K562 (cell line): ENCODE measurements at regions not wholly inside any gene's neighbourhood (a gene's known extent, or its start where the extent isn't known, plus 50 kb on each side); places are given as distances from the start of the nearest gene placed in this dataset.

Experiments used
- ARID1B ChIP-seq: fragments of 450-650 bp; IDR thresholded peaks from 2 replicates; pipeline ENCODE4 v1.6.1; 2016; ENCODE audit warnings: antibody characterized with exemption, mild to moderate bottlenecking, inconsistent platforms
- EHMT2 ChIP-seq: fragments of 450-650 bp; IDR thresholded peaks from 2 replicates; pipeline ENCODE4 v1.6.1; 2018; ENCODE audit warnings: antibody characterized with exemption
- FOXP1 ChIP-seq: sonication (generic); formaldehyde crosslinking; IDR thresholded peaks from 2 replicates; pipeline ENCODE4 v1.8.0; 2022; ENCODE audit warnings: mild to moderate bottlenecking, missing genetic modification reagents
- HCFC1 ChIP-seq: IDR thresholded peaks from 2 replicates; pipeline ENCODE4 v1.6.1; 2012; ENCODE audit warnings: low read depth, low read length, improper control_type of control experiment
- HDAC1 ChIP-seq, 2 experiments: fragments of 450-650 bp; IDR thresholded peaks; 2 replicates each; pipeline ENCODE4 v1.6.1; 2016 to 2017; ENCODE audit warnings: inconsistent platforms in 1 of 2, mild to moderate bottlenecking in 1 of 2, moderate library complexity in 1 of 2
- LCOR ChIP-seq: sonication (generic); formaldehyde crosslinking; IDR thresholded peaks from 2 replicates; pipeline ENCODE4 v1.8.0; 2022; ENCODE audit warnings: mild to moderate bottlenecking, missing genetic modification reagents
- LEF1 ChIP-seq: fragments of 450-650 bp; IDR thresholded peaks from 2 replicates; pipeline ENCODE4 v1.6.1; 2016; ENCODE audit warnings: mild to moderate bottlenecking
- MAFF ChIP-seq: IDR thresholded peaks from 2 replicates; pipeline ENCODE4 v1.6.1; 2012; ENCODE audit warnings: low read length, improper control_type of control experiment
- MTA1 ChIP-seq: fragments of 450-650 bp; IDR thresholded peaks from 2 replicates; pipeline ENCODE4 v1.6.1; 2017; ENCODE audit warnings: borderline replicate concordance
- MYC ChIP-seq, 2 experiments: fragments of 250-450 bp in 1 of 2; sonication (Bioruptor Pico) in 1 of 2; IDR thresholded peaks; 2 replicates each; pipeline versions ENCODE4 v1.5.1 to v1.6.1; 2012 to 2021; ENCODE audit warnings: low read depth in 2 of 2, borderline replicate concordance in 1 of 2, improper control_type of control experiment in 1 of 2, low read length in 1 of 2, mild to moderate bottlenecking in 1 of 2, moderate library complexity in 1 of 2
- POLR2A ChIP-seq: fragments of 450-650 bp; conservative IDR thresholded peaks from 2 replicates; pipeline ENCODE4 v1.6.1; 2016
- PYGO2 ChIP-seq: fragments of 450-650 bp; IDR thresholded peaks from 2 replicates; pipeline ENCODE4 v1.6.1; 2016; ENCODE audit warnings: mild to moderate bottlenecking, missing genetic modification characterization, moderate library complexity, missing compliant biosample characterization
- RBM34 ChIP-seq: fragments of 200-400 bp; formaldehyde crosslinking; IDR thresholded peaks from 2 replicates; pipeline ENCODE4 v1.6.1; 2018; ENCODE audit warnings: low read length, borderline replicate concordance; ENCODE audit not compliant: insufficient read depth
- RNF2 ChIP-seq: sonication (generic); IDR thresholded peaks from 2 replicates; pipeline ENCODE4 v1.6.1; 2016
- SAP30 ChIP-seq: fragments of 200-600 bp; sonication (generic); IDR thresholded peaks from 2 replicates; pipeline ENCODE4 v1.6.1; 2012; ENCODE audit warnings: borderline replicate concordance, low read depth, mild to moderate bottlenecking, moderate library complexity, low read length, control low read depth, inconsistent platforms; ENCODE audit not compliant: insufficient read depth, poor library complexity, severe bottlenecking
- SMAD3 ChIP-seq: fragments of 450-650 bp; formaldehyde crosslinking; conservative IDR thresholded peaks from 2 replicates; pipeline ENCODE4 v1.4.0; 2020; ENCODE audit warnings: mild to moderate bottlenecking
- SREBF1 ChIP-seq: fragments of 150-350 bp; IDR thresholded peaks from 2 replicates; pipeline ENCODE4 v1.6.1; 2014; ENCODE audit warnings: antibody characterized with exemption, low read depth, low read length, borderline replicate concordance
- TBL1XR1 ChIP-seq, 2 experiments: IDR thresholded peaks; 2 replicates each; pipeline ENCODE4 v1.6.1; 2012; ENCODE audit warnings: improper control_type of control experiment in 2 of 2, low read length in 2 of 2, mild to moderate bottlenecking in 1 of 2
- TCF7L2 ChIP-seq: fragments of 150-350 bp; IDR thresholded peaks from 2 replicates; pipeline ENCODE4 v1.6.1; 2016; ENCODE audit warnings: low read depth, mild to moderate bottlenecking, low read length, moderate library complexity
- XRCC4 ChIP-seq: IDR thresholded peaks from one replicate; pipeline ENCODE4 v1.6.1; 2011; ENCODE audit not compliant: insufficient read depth, insufficient read length; ENCODE audit errors: extremely low read depth
- YBX1 ChIP-seq: fragments of 450-650 bp; IDR thresholded peaks from 2 replicates; pipeline ENCODE4 v1.7.1; 2016; ENCODE audit warnings: mild to moderate bottlenecking
- ZBTB17 ChIP-seq: fragments of 450-650 bp; formaldehyde crosslinking; IDR thresholded peaks from 2 replicates; pipeline ENCODE4 v1.4.0; 2020; ENCODE audit warnings: mild to moderate bottlenecking
- ZNF133 ChIP-seq: fragments of 250-450 bp; sonication (Bioruptor Pico); IDR thresholded peaks from 2 replicates; pipeline ENCODE4 v1.4.0; 2020; ENCODE audit warnings: mild to moderate bottlenecking
- ZNF165 ChIP-seq: fragments of 250-450 bp; sonication (Bioruptor Pico); IDR thresholded peaks from 2 replicates; pipeline ENCODE4 v1.4.0; 2020; ENCODE audit warnings: borderline replicate concordance
- ZNF3 ChIP-seq: fragments of 250-450 bp; sonication (Bioruptor Pico); IDR thresholded peaks from 2 replicates; pipeline ENCODE4 v1.5.0; 2021; ENCODE audit warnings: mild to moderate bottlenecking, moderate library complexity
- ZNF507 ChIP-seq: conservative IDR thresholded peaks from 2 replicates; pipeline ENCODE4 v1.6.1; 2017; ENCODE audit warnings: missing genetic modification characterization, missing compliant biosample characterization
- TF ChIP-seq, protein P1 (sequence below): conservative IDR thresholded peaks from 2 replicates; pipeline ENCODE4 v1.6.1; 2011; ENCODE audit warnings: low read depth, mild to moderate bottlenecking, low read length; ENCODE audit not compliant: control insufficient read depth
- TF ChIP-seq, protein P2 (sequence below): fragments of 450-650 bp; formaldehyde crosslinking; IDR thresholded peaks from 2 replicates; pipeline ENCODE4 v1.4.0; 2020; ENCODE audit warnings: mild to moderate bottlenecking, moderate library complexity

DNA sequence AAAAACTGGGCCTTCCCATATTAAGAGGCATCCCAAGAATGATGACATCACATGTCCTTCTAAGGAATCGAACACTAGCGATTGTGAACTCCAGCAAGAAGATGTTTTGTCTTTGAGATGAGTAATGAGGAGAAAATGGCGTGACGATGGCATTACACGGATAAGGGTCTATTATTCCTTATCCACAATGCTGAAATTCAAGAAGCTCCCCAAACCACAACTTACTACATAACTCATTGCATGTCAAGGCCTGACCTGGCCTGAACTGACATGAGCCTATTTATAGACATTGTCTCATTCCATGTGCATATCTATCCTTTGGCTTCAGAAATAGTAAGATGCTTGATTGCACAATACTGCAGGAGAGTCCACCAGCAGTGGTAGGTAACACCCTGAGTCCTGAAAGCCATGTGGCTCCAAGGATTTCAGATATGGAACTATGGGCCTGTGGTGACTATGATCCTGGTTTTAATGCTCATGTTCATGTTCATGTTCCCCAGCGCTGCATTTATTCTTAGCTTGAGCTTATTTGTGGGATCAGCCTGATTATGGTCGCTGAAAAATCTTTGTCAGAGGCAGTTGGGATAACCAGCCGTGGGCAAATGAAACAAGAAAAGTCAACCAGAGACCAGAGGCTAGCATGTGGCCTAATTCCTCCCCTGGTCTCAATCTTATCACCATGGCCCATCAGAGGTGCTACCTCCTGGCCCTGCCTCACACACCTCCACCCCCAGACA, 183.2 kb upstream of the JARID2 start (continued):
- TF ChIP-seq, protein P1, sequence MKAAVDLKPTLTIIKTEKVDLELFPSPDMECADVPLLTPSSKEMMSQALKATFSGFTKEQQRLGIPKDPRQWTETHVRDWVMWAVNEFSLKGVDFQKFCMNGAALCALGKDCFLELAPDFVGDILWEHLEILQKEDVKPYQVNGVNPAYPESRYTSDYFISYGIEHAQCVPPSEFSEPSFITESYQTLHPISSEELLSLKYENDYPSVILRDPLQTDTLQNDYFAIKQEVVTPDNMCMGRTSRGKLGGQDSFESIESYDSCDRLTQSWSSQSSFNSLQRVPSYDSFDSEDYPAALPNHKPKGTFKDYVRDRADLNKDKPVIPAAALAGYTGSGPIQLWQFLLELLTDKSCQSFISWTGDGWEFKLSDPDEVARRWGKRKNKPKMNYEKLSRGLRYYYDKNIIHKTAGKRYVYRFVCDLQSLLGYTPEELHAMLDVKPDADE: no peak; the same call in 1 of the 2 replicates
- TF ChIP-seq MYC (IDR thresholded peaks at IDR 0.05; ENCODE audit: low read depth, low read length): peak; percentile 87
- TF ChIP-seq MYC (CRISPR knock-in tag; IDR thresholded peaks at IDR 0.05; ENCODE audit: borderline replicate concordance, low read depth): no peak
- TF ChIP-seq ZNF133: no peak
- peak; percentile 92 for TF ChIP-seq ARID1B
- peak; percentile 64; the same call in 1 of the 2 replicates for TF ChIP-seq ZBTB17
- no peak for TF ChIP-seq ZNF3 (CRISPR knock-in tag)
- peak; percentile 25; the same call in 1 of the 2 replicates for TF ChIP-seq PYGO2 (tag)
- TF ChIP-seq EHMT2: peak; percentile 69; the same call in 1 of the 2 replicates
- TF ChIP-seq POLR2A: no peak
- peak; percentile 94; the same call in 1 of the 2 replicates for TF ChIP-seq LCOR
- TF ChIP-seq XRCC4: no peak
- TF ChIP-seq, protein P2, sequence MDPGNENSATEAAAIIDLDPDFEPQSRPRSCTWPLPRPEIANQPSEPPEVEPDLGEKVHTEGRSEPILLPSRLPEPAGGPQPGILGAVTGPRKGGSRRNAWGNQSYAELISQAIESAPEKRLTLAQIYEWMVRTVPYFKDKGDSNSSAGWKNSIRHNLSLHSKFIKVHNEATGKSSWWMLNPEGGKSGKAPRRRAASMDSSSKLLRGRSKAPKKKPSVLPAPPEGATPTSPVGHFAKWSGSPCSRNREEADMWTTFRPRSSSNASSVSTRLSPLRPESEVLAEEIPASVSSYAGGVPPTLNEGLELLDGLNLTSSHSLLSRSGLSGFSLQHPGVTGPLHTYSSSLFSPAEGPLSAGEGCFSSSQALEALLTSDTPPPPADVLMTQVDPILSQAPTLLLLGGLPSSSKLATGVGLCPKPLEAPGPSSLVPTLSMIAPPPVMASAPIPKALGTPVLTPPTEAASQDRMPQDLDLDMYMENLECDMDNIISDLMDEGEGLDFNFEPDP (CRISPR knock-in tag): no peak
- peak; percentile 95 for TF ChIP-seq RNF2
- no peak for TF ChIP-seq SREBF1
- no peak for TF ChIP-seq RBM34
- no peak for TF ChIP-seq SAP30
- no peak for TF ChIP-seq YBX1
- TF ChIP-seq ZNF165: no peak
- TF ChIP-seq MAFF: no peak
- 0 out of 2 replicates have a peak, but pooled peaks have one; percentile 78 for TF ChIP-seq MTA1
- no peak for TF ChIP-seq TCF7L2
- TF ChIP-seq FOXP1 (CRISPR knock-in tag): peak; percentile 90; the same call in 1 of the 2 replicates
- no peak for TF ChIP-seq SMAD3 (CRISPR knock-in tag)
- peak; percentile 92 for TF ChIP-seq LEF1
- TF ChIP-seq ZNF507: no peak
- TF ChIP-seq HCFC1: 0 out of 2 replicates have a peak, but pooled peaks have one; percentile 4
- peak; percentile 73 to 99; a peak in 3 of 4 replicates for TF ChIP-seq TBL1XR1 (IDR thresholded peaks at IDR 0.05; ENCODE audit: low read length in 2 of 2)
- peak in 1 of 2 experiments; percentile 81; a peak in 2 of 4 replicates for TF ChIP-seq HDAC1 (IDR thresholded peaks at IDR 0.05)
